Mesodermal cell (in vitro differentiated cells): ENCODE measurements at regions not wholly inside any gene's neighbourhood (a gene's known extent, or its start where the extent isn't known, plus 50 kb on each side); places are given as distances from the start of the nearest gene placed in this dataset.
"Not testable (repeated sequence)": the region's sequence is repeated elsewhere in the genome, so short reads cannot be mapped to it uniquely, and the experiment has no call there.

ENCODE experiments used
- H3K27ac ChIP-seq: 2 replicates; pipeline ENCODE4 v1.7.0; 2013; ENCODE audit warnings: mild to moderate bottlenecking, low read depth, low read length, moderate library complexity; ENCODE audit not compliant: severe bottlenecking
- H3K36me3 ChIP-seq: 2 replicates; pipeline ENCODE4 v1.7.1; 2013; ENCODE audit warnings: mild to moderate bottlenecking, low read length, moderate library complexity; ENCODE audit not compliant: control insufficient read depth, insufficient read depth
- H3K4me1 ChIP-seq: one replicate; pipeline ENCODE4 v1.7.1; 2013; ENCODE audit warnings: mild to moderate bottlenecking, low read length; ENCODE audit not compliant: insufficient read depth, control insufficient read depth, poor library complexity, severe bottlenecking
- H3K4me3 ChIP-seq: 2 replicates; pipeline ENCODE4 v1.7.0; 2013; ENCODE audit warnings: low read length, control low read depth, mild to moderate bottlenecking; ENCODE audit not compliant: insufficient read depth, poor library complexity, severe bottlenecking; ENCODE audit errors: extremely low read depth
- H3K9me3 ChIP-seq: 2 replicates; pipeline ENCODE4 v1.7.1; 2013; ENCODE audit warnings: mild to moderate bottlenecking, low read length, moderate library complexity; ENCODE audit not compliant: control insufficient read depth
- WGBS, 2 experiments: methylation state at CpG; one replicate each; pipeline ENCODE4 v1.1.5; 2013; ENCODE audit warnings: missing lambda C conversion rate in 2 of 2; ENCODE audit not compliant: insufficient coverage in 2 of 2; 5-methylcytosine and 5-hydroxymethylcytosine counted together

DNA sequence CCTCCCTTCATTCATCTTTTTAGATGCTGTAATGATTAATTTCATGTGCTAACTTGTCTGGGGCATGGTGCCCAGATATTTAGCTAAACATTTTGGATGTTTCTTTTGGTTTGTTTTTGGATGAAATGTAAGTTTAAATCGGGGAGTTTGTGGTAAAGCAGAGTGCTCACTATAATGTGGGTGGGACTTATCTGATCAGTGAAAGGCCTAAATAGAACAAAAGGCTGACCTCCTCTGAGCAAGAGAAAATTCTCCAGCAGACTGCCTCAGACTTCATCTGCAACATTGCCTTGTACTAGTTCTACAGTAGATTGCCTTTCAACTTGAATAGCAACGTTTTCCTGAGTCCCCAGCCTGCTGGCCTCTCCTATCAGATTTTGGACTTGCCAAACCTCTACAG is 183.6 kb downstream of the S1PR1 start:
- no peak overlapping the region for H3K27ac ChIP-seq
- 54 to 80% methylated on average over 1 to 2 of the region's 2 CpGs for WGBS, 2 experiments
- H3K9me3 ChIP-seq, result no peaks in the 10 kb centered on the region
- H3K36me3 ChIP-seq, result no peaks in the 10 kb centered on the region
- H3K4me3 ChIP-seq, result no peak overlapping the region
- no peaks in the 10 kb centered on the region for H3K4me1 ChIP-seq

DNA sequence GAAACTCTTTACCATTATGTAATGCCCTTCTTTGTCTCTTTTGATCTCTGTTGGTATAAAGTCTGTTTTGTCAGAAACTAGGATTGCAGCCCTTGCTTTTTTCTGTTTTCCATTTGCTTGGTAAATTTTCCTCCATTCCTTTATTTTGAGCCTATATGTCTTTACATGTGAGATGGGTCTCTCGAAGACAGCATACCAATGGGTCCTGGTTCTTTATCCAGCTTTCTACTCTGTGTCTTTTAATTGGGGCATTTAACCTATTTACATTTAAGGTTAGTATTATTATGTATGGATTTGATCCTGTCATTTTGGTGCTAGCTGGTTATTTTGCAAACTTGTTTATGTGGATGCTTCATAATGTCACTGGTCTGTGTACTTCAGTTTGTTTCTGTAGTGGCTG is 191.3 kb downstream of the S1PR1 start:
- H3K9me3 ChIP-seq, H3K27ac ChIP-seq: not testable (repeated sequence)
- WGBS, 2 experiments, result 100% methylated on average over 1 of the region's 1 CpG; no CpG with 5 or more reads in 1 of the 2 experiments

DNA sequence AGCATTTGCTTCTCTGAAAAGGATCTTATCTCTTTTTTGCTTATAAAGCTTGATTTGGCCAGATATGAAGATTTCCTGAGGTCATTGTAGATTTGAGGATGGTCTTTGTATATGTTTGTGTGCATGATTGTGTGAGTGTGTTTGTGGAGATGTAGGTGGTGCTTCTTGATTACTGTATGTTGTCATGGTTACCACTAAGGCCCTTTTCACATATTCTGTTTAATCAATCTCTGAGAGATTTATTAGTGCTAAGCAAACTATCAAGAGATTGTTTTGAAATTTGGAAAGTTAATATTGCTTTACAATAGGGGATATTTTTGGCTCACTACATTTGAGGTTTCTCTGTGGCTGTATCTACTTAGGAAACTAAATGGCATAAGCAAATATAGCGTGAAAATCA is 191.7 kb downstream of the S1PR1 start:
- no peaks in the 10 kb centered on the region for H3K9me3 ChIP-seq
- H3K36me3 ChIP-seq, result no peaks in the 10 kb centered on the region
- 88 to 100% methylated on average over 1 of the region's 1 CpG for WGBS, 2 experiments
- no peaks in the 10 kb centered on the region for H3K4me1 ChIP-seq
- no peak overlapping the region for H3K27ac ChIP-seq
- no peak overlapping the region for H3K4me3 ChIP-seq

More for the DNA sequence above, 191.3 kb downstream of the S1PR1 start:
- H3K36me3 ChIP-seq, H3K4me3 ChIP-seq, H3K4me1 ChIP-seq: not testable (repeated sequence)

DNA sequence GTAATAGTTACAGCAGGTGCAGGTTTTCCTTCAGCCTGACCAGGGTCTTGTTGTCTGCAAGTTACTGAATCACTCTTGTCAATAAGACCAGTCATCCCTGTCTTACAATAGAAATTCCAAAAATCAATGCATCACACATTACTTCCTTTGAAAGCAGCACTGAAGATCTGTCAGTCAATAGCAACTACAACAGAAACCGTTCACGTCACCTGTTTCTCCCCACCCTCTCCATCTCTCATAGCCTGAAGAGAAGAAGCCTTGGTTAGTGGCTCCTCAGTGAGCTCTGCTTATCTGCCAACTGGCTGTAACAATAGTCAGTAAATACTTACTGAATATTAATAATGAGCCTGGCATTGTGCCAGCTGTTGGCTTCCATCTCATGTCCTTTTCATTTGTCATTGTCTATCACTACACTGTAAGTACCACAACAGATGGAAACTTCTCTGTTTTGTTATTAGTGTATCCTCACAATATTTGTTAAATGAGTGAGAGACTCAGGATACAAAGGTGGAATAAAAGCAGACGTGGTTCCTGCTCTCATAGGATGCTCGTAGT is 195.2 kb downstream of the S1PR1 start:
- no peaks in the 10 kb centered on the region for H3K4me1 ChIP-seq
- no peak overlapping the region for H3K27ac ChIP-seq
- WGBS, 2 experiments, result 94% methylated on average over 3 of the region's 4 CpGs; no CpG with 5 or more reads in 1 of the 2 experiments
- H3K36me3 ChIP-seq, result no peaks in the 10 kb centered on the region
- no peaks in the 10 kb centered on the region for H3K9me3 ChIP-seq
- no peak overlapping the region for H3K4me3 ChIP-seq

DNA sequence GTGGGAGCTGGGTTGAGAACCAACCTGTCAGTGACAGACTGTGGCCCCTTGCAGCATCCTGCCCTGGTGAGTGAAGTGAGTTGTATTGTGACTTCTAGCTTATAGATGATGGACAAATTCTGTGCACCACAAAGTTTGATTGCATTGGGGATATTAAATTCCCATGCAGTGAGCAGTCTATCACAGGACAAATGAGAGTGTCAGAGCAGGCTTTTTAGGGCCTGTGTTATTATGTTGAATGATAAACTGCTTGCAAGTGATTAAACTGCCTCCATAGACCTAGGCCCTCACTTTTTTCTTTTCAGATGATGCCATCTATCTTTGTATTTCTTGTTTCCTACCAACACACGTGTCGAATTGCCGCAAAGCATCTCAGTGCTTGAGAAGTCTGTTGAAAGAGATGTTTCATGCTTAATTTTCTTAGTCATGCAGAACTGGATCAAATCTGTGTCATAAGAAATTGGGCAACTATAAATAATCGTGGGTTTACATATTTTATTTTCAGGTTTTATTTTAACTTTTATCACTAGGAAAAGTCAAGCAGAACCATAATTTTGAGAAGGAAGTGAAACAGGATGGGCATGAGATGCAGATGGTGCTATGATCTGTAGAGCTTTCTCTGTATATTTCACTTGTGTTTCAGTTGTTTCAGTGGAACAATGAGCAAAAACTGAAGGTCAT is 199.2 kb downstream of the S1PR1 start:
- 82% methylated on average over 3 of the region's 4 CpGs; no CpG with 5 or more reads in 1 of the 2 experiments for WGBS, 2 experiments
- Histone ChIP-seq H3K4me1 (no peaks in the 10 kb centered on the region), H3K27ac (no peak overlapping the region), H3K9me3 (no peaks in the 10 kb centered on the region), H3K4me3 (no peak overlapping the region), H3K36me3 (no peaks in the 10 kb centered on the region)

DNA sequence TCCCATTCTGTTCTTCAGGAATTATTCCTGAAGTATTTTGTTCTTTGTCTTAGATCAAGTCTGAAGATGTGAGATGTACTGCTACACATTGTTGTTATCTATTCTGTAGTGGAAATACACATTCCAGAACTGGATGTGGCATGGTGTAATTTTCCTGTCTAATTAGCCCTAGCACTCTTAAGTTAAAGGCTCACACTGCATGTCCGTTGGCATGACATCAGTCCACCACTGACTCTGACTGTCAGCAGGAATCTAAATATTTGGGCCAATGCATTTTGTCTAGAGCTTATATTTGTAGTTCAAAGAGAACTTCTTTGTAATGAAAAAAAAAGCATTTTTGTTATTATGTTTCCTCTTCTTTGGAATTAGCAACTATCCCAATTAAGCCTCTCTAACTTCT is 201.0 kb downstream of the S1PR1 start:
- Histone ChIP-seq H3K9me3 (no peaks in the 10 kb centered on the region), H3K27ac (no peak overlapping the region), H3K4me1 (no peaks in the 10 kb centered on the region), H3K36me3 (no peaks in the 10 kb centered on the region), H3K4me3 (no peak overlapping the region)
- WGBS, 2 experiments, result 100% methylated on average over 1 of the region's 1 CpG; no CpG with 5 or more reads in 1 of the 2 experiments

DNA sequence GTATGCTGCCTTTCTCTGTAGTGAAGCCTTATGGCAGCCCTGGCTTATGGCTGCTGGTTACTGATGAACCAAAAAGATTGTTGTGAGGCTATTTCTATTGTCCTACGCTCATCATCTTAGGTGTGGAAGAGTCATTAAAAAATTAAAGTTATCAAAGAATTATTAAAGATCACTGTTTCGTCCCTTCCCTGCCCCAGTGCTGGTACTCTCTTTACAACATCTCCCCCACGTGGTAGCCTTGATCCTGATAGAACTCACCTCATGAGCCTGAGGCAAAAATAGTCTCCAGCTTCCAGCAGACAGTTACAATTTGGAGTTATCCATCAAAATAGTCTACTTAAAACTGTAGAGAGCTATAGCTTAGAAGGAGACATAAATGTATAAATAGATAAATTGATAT is 201.5 kb downstream of the S1PR1 start:
- no peaks in the 10 kb centered on the region for H3K36me3 ChIP-seq
- no peaks in the 10 kb centered on the region for H3K9me3 ChIP-seq
- no peaks in the 10 kb centered on the region for H3K4me1 ChIP-seq
- WGBS, 2 experiments, result 33 to 44% methylated on average over 1 to 2 of the region's 3 CpGs
- no peak overlapping the region for H3K4me3 ChIP-seq
- no peak overlapping the region for H3K27ac ChIP-seq

DNA sequence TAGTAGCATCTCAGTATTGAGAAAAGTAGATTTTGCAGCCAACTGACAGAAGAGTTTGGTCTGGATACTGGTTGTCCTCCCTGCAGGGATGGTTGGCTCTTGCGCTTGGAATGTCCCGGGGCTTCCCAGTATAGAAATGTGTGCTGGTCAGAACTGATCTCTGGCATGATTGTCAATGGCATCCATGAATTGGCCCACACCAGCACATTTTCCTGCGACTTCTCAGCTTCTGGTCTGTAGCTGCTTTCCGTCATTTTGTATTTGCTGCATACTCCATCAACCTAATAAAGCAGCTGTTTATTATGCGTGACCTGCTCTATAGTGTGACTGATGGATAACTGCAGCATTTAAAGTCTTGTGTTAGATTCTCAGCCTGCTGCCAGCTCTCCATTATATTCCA is 203.7 kb downstream of the S1PR1 start:
- Histone ChIP-seq H3K4me1 (no peaks in the 10 kb centered on the region), H3K9me3 (no peaks in the 10 kb centered on the region), H3K4me3 (no peak overlapping the region), H3K36me3 (no peaks in the 10 kb centered on the region), H3K27ac (no peak overlapping the region)
- 90 to 97% methylated on average over 2 to 3 of the region's 5 CpGs for WGBS, 2 experiments

DNA sequence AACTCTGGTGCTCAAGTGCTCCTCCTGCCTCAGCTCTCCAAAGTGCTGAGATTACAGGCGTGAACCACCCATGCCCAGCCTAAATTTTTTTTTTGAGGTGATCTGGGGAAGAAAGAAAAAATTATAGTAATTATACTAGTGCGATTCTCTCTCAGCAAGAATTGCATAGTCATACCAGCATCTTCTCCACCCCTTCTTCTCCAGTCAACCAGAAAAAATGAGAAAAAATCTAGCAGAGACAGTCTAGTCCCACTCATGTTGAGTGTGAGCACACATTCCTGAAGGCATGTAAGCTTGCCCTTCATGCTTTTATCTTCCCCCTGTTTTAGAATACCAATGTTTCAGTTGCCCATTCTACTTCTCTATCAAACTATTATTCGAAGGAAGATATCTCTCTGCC is 207.6 kb downstream of the S1PR1 start:
- Histone ChIP-seq H3K27ac (peak overlapping the region; percentile 64), H3K36me3 (no peaks in the 10 kb centered on the region), H3K9me3 (no peaks in the 10 kb centered on the region), H3K4me3 (no peak overlapping the region), H3K4me1 (no peaks in the 10 kb centered on the region)
- WGBS, 2 experiments, result 100% methylated on average over 1 of the region's 3 CpGs; no CpG with 5 or more reads in 1 of the 2 experiments

DNA sequence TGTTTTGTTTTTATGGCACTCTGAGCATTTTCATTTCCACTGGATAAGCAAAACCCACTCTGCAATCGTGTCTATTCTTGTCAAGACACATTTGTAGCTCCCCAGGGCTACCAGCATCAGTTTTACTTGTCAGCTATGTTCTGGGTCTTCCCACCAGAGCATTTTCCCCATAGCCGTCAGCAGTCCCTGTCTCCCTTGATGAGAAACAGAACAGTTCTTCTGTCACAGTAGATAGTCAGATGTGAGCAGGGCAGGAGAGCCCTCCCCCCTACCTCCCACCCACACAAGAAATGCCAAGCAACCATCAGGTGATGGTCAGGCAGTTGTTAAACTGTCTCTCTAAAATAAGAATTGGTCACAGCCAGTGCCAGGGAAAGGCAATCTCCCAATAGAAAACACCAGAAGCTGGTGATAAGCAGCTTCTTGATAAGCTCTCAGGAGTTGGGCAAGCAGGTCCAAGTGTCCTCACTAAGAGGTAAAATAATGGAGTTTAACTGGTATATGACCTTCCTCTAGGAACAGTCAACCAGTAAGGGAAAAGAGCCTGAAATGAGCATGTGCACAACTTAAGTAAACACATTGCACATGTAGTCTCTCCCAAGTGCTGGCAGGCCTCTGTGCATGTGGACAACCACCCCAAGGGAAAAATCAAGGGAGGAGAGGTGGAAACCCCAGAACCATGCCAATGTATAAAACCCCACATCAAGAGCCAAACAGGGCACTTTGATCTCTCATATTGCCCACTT is 208.2 kb downstream of the S1PR1 start:
- Histone ChIP-seq H3K9me3 (no peaks in the 10 kb centered on the region), H3K4me3 (no peak overlapping the region), H3K4me1 (no peaks in the 10 kb centered on the region), H3K36me3 (no peaks in the 10 kb centered on the region), H3K27ac (peak overlapping the region; percentile 64)
- 67 to 71% methylated on average over 1 of the region's 2 CpGs for WGBS, 2 experiments

DNA sequence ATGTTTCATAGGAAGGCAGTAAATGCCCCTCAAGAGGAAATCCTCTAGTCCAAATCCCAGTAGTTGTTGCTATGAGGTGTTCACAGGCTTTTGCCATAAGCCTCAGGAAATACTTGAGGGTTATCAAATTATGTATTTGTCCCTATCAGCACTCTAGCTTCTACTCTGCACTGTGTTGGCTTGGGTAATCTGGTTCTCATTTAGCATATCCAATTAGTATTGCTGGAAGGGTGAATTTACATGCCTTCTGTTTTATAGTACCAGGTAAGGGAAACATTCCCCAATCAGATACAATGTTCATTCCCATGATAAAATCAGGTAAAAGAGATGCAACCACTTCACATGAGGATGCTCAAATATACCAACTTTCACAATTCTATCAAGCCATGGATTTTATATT is 211.2 kb downstream of the S1PR1 start:
- Histone ChIP-seq H3K27ac (no peak overlapping the region), H3K4me1 (no peaks in the 10 kb centered on the region), H3K36me3 (no peaks in the 10 kb centered on the region), H3K9me3 (no peaks in the 10 kb centered on the region), H3K4me3 (no peak overlapping the region)
